ENCODE measurements at regions not wholly inside any gene's neighbourhood (a gene's known extent, or its start where the extent isn't known, plus 50 kb on each side); places are given as distances from the start of the nearest gene placed in this dataset.
"Not testable (repeated sequence)": the region's sequence is repeated elsewhere in the genome, so short reads cannot be mapped to it uniquely, and the experiment has no call there.

DNA sequence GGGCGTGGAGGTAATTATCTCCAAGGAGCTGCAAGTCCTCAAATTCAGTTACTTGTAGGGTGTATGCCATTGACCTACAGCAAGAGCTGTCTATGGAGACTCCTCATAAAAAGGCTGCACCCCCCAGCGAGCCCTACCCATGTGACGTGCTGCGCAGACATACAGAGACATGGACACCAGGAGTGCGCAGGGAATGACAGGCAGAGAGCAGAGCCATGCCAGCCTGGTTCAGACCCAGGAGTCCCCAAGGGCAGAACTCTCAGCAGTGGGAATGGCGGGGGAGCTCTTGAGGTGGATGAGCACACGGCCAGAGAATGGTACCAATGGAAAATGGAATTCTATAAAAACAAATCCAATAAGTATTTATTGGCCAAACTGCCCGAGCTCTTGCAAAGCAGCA lies 310.1 kb downstream of the MYCN start:
- no peak for DNase-seq

DNA sequence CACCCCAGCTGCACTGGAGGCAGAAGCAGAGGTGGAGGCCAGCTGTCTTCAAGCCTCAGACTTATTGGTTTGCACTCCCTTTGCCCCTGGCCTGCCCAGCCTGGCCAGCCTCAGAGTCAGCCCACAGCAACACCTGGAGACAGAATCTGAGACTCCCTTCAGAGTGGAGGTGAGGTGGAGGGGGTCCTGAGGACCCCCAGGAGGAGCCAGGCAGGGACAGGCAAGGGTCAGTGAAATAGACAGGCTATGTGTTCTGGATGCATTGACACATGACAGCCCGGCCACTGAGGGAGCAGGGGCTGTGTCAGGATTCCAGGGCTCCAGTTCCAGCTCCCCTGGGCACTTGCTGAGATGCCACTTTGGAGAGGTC lies 309.7 kb downstream of the MYCN start:
- DNase-seq = no peak

DNA sequence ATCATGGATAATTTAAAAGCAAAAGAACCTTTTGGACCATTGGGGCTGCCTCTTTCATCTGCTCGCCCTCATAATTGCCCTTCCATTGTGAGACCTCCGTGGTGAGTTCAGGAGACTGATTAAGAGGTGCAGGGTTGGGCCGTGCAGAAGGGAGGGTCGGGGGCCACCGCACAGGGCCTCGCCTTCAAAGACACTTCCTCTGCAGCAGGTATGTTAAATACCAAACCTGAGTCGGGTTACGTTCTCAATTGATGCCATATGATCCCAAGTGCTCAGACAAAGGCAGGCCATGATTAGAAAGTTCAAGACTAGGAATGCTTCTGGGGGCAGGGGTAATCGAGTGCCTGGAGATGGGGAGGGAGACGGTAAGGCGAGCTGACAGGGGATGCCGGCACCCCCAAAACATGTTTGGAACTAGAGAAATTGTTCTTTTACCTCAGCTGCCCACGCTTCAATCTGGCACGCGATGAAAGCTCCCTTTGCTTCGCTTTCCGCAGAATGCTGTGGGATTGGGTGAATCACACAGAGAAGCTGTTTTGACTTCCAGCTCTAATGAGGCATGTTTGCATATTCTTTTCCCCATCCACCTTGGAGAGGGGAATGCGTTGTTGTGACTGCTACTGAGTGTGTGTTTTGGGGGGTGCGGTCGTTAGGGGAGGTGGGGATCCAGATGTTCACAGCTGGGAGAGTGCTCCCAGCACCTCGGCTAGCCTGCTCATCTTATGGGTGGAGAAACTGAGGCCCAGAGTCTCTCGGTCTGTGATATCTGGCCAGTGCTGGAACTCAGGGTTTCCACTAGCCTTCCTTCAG lies 309.1 kb downstream of the MYCN start:
- DNase-seq = no peak

DNA sequence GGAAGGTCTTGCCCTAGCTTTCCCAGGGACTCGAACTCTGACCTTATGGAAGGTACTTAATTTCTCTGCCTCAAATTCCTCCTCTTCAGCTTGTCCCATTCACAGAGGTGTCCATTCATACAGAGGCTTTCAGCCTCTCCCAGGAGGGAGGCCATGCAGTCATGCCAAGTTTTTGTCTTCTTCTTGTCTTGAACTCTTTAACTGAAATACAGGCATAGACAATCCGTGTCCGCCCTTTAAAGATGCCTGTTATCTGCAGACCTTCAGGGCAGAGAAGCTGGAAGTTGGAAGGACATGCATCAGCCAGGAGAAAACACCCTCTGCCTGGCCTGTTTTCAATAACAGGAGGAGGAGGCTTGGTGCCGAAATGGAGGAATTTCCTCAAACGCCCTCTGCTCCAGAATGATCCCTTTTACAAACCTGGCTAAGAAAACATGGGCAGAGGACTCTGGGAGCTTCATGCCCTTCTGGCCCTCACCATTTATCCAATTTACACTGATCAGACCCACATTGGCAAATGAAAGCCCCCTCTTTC lies 308.3 kb downstream of the MYCN start:
- DNase-seq = no peak

DNA sequence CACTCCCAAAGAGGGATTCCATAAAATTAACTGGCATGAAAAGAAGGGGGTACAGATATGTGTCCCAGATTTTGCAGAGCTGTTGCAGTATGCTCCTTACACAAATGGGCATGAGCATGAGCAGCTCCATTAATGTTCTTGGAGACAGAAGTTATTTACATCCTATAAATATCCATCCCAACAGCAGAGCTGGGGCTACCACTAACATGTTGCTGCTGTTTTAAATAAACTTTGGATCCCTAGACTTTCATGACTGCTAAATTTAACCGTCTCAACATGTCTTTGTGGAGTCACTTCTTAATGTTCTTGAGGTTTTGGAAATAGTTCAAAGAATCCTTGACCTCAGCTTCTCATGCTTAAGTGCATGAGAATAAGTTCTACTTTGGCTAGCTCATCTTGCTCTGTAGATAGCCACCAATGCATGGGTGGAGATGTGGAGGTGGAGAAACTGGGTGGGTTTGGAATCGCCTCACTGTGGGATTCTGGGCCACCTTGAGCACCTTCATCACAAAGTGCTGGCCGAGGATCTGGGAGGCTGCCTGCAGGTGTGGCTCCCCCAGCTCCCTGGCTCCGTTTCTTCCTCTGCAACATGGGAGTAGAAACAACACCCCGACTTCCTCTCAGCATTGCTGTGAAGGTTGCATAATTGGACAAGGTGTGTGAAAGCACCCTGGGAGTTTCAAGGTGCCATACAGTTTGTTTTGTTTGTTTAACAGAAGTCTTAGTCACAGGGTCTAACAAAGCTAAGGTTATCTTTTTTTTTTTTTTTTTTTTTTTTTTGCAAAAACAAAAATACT lies 307.2 kb downstream of the MYCN start:
- no peak for DNase-seq

DNA sequence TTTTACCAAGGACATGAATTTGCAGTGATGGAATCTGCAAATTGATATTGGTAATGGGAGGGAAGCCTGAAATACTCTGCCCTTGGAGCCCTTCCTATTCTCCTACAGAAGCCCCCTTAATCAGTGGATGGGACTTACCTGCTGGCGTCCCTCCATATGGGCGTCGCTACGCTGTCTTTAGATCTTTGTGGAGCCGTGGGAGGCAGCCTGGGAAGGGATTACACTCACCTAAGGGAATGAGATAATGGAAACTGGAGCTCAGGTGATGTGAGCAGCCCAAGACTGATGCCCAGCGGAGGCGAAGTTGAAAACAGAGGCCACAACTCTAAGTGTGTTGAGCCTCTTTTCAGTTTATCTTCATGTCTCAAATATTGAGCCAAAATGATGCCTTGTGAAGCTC lies 306.6 kb downstream of the MYCN start:
- no peak for DNase-seq

DNA sequence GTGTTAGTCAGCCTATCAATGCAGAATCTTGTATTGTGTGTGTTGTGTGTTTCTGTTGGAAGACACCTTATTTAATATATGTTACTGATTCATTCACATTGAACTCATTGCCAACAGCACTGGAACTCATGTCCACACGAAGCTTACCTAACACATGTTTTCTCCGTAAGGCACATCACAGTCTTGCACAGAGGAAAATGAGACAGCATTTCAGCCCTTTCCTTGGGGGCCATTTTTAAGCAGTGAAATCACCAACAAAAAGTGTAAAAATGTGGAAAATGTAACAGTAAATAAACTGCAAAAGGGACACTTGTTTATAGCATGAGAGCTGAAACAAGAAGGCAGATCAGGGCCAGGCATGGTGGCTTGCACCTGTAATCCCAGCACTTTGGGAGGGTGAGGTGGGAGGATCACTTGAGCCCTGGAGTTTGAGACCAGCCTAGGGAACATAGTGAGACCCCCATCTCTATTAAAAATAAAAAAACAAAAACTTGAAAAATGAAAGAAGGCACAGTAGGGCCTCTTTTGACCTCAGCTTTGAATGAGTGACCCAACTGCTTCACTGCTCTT lies 306.0 kb downstream of the MYCN start:
- DNase-seq = no peak

DNA sequence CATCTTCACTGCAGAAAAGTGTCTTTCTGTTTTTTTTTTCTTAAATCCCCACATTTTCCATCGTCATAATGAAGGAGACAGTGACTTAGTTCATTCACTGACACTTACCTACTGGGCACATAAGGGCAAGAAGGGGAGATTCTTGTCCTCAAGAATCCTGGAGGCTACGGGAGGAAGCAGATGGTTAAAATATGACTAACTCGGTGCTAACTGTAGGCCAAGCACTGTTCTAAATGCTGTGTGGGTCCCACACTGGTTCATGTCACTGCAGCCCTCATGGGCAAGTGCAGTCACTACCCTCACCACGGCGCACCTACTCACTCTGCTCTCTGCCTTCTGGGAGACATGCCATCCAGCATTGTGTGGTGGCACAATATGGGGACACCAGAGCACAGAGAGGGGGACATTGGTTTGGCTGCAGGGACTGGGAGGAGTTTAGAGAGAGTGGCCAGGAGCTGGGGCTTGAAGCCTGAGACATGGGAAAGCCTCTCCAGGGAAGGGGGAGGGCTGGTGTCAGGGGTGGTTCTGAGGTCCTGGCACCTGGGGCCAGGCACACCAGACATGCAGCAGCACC lies 305.2 kb downstream of the MYCN start:
- DNase-seq = no peak

DNA sequence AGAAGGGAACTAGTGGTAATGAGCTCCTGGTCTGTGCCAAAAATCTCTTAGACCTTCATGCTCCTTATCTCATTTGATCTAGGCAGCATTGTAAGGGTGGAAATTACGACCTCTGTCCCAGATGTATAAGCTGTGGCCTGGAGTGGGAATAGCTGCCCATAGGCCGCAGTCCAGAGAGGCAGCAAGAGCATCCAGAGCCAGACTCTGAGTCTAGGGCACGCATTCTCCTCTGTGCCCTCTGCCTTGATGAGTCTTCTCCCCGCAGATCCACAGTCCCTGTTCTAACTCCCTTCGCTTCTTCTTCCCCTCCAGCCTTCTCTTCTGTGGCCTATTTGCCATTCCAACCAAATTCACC lies 304.6 kb downstream of the MYCN start:
- DNase-seq = no peak

DNA sequence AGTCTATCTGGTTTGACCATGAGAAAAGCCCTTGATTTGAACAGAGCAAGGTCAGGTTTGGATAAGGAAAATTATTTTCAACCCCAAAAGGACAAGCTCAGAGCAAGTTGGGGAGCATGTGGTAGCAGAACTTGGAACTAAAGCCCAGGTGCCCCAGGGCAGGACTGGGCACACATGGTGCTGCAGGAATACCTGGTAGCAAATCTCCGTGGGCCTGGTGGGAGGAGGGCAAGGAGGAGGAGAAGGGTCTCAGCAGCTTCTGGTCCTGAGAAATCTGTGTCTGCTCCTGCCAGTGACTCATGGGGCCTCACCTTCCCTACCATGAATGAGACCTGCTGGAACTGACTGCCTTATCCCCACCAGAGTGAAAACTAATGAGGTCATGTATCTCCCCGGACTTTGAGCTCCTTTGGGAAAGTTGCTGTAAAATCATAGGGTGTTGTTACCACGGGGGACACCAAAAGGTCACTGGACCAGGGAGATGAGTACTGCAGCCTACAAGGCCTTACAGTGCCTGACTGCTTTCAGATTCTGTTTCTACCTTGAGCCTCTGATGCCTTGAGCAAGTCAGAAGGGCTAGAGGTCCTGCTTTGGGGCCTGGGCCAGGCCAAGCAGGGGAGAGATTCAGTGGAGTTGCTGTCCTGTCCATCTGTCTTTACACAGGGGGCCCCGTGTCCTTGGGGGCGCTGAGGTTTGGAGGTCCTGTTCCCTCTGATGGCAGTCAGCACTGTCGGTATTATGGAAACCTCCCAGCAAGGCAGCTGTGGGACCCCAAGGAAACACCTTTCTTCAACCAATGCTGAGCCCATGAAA lies 304.0 kb downstream of the MYCN start:
- DNase-seq = no peak

DNA sequence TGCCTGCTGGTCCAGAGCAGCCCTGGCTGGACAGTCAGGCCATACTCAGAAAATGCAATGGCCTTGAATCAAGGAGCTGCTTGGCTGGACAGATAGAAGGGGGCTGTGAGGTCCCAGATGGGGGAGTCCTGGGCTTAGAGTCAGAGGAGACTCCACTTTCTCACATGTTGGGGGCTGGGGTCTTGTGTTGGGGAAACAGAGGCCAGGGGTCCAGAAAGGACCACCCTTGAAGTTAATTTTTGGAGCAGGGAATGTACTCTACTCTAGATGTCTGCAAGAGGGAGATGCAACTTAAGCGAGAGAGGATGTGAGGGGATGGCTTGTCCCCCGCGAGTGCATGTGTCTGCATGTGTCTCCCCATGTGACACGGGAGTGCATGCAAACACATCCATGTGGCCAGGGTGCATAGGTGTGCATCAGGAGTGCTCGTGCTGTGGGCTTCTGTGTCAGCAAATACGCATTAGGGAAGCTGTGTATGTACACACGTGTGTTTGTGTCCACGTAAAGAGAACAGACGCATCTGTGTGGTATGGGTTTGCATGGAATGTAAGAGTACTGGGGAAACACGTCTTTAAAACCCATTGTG lies 303.2 kb downstream of the MYCN start:
- DNase-seq = no peak

DNA sequence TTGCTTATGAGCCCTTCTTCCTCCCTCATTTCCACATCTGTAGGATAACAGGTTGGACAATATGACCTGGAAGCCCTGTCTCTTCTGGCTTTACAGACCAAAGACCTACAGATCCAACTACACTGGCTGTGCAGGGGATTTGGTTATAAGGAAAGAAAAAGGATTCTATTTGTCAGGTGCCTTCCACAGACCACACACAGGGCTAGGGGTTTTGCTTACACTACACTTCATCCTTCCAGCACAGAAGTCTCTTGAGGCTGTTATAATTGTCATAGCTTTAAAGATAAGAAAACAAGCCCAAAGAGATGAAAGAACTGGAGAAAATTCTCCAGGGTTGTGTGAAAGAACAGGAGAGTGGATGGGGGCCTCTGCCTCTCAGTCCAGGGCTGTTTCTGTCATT lies 302.6 kb downstream of the MYCN start:
- no peak for DNase-seq

DNA sequence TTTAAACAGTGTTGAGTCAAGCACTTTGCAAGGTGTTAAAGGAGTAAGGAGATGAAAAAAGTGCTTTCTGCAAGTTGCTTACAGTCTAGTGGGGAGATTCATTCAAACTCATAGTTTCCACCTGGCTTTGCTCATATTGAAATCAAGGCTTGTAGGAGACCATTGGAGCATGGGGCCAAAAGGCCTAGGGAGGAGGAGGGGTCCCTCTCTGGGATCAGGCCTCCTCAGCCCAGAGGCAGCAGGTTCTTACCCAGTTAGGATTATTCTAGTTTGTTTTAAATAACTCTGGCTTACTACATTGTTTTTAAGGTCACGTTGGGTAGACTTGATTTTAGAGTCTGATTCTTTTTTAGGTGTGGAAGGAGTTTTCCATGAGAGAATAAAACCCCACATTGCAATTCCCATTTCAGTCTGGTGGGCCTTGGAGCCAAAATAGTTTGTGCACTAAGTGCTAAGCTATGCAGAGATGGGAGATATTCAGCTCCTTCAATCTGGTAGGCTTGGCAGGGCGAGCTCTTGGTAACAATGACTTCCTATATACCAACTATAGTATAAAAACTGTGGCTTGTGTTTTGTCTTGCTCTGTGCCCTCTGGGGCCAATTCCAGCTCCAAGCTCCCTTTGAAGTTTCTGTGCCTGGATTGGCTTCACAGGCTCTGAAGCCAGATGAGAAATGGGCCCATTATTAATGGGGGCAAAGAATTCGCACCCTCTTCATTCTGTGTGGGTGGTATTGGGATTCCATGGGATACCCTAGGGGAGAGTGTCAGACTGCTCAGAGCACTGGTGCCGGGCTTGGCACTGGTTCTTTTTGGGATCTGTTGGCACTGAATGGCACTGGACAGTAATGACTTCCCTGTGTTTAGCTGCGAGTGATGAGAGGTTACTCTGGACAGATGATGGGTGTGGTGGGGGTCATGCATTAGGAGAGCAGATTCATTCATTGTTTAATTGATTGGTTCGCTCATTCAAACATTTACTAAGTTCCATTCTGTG lies 301.1 kb downstream of the MYCN start:
- DNase-seq = no peak

DNA sequence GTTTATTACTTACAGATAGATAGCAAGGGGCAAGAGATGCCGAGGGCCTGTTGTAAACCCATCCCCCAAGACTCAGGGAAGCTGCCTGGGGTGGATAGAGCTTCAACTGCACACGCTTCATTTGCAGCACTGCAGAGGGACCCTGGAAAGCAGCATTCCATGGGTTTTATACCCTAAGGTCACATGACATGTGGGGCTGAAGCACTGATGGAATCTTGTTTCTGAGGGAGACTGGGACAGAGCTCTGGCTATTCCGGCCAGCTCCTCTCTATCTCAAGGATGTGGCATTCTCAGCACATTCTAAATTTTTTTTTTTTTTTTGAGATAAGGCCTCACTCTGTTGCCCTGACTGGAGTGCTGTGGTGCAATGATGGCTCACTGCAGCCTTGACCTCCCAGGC lies 300.1 kb downstream of the MYCN start:
- DNase-seq = no peak

DNA sequence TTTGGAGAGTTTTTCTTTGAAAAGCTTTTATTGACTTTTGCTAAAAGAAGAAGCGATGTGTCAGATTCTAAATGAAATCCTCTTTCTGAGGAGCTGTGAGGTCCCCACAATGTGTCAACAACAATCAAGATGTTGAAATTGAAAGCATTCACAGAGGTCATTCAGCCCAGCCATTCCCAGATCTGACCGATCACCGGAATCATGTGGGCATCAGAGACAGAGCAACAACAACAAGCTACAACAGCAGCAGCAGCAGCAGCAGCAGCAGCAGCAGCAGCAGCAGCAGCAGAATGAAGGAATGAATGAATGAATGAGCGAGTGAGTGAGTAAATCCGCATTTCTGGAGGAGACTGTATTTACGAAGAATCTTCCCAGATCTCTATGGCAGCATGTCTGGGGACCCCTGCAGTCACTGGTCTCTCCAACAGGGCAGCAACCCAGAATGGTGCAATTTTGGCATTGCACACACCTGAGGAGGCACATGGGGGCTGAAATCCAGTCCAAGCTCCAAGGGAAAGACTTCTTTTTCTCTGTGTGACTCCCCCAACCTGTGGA lies 299.0 kb downstream of the MYCN start:
- DNase-seq = no peak

DNA sequence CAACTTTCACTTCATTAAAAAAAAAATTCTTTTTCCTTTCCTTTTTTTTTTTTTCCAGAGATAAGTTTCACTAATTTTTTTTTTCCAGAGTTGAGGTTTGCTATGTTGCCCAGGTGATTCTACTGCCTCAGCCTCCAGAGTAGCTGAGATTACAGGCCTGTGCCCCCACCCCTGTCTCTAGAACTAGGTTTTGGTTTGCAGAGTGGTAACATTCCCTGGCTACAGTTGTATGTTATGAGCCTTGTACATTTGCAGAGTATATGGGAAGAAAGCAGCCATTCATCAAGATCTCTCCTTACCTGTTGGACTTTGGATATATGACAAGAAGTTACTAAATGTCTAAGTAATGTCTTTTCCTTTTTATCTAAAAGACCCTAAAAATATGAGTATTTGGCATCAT lies 298.4 kb downstream of the MYCN start:
- DNase-seq = no peak

DNA sequence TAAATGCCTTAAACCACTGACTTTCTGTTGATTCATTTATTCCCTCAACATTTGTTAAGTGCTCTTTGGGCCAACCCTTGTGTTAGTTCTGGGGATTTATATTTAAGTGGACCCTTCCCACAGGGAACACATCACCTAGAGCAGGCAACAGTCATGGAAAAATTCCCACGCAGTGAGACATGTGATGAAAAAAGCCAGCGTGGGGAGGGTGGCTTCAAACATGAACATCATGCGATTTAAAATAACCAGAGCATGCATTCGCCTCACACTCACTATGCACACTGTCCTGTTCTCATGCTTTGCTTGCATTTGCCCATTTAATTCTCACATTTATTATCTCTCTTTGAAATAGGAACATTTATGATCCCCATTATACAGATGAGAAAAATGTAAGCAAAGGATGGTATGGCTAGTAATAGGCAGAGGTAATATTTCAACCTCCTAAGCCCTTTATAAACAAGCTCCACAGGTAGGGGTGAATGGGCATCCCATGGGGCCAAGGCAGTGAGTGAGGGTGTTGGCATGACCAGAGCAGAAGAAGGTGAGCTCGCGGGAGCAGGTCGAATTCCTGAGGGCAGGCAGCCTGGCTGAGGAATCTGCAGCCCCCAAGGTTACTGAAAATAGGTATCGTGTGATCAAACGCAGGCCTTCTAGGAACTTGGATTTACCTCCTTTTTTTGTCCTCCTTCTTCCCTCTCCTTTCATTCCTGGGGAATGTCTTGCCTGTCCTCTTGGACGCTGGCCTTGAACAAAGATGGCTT lies 297.8 kb downstream of the MYCN start:
- no peak for DNase-seq

DNA sequence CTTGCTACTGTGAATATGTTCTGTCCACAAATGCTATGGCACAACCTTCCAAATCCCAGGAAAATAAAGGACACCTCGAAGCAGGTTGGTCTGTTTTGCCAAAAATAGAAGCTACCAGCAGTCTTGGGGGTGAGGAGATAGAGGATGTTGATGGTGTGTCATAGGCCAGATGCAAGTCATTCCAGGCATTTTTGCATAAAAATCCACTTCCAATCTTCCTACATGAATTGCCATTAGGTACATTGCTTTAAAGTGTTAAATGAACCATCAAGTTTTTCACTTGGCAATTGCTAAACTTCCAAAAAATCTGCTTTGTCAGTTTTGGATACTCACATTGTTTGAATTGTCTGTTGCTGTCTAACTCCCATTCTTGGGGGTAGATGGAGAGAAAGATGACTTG lies 295.4 kb downstream of the MYCN start:
- DNase-seq = no peak

DNA sequence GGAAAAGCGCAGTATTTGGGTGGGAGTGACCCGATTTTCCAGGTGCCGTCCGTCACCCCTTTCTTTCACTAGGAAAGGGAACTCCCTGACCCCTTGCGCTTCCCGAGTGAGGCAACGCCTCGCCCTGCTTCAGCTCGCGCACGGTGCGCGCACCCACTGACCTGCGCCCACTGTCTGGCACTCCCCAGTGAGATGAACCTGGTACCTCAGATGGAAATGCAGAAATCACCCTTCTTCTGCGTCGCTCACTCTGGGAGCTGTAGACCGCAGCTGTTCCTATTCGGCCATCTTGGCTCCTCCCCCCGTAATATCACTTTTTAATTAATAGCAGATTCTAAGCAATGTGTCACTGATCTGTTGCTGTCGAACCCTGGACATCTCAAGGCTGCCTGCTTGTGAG lies 294.9 kb downstream of the MYCN start:
- not testable (repeated sequence) for DNase-seq

DNA sequence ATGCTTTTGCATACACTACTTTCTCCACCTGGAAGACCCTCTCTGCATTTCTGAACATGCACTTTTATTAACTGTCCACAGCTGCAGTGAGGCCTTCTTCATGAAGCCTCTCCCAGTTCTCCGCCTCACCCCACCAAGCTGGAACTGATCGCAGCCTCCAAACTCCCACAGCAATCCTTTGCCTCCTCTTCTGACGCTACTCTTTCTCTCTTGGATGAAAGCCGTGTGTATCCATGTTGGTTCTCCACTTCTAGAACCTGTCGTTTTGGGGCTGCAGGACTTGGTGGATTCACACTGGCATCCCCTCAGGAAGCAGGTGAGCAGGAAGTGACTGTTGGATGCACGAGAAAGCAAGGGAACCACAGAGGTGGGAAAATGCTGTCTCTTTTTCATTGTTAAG lies 288.6 kb downstream of the MYCN start:
- no peak for DNase-seq
